SJCRH30 (cell line): ENCODE measurements at regions not wholly inside any gene's neighbourhood (a gene's known extent, or its start where the extent isn't known, plus 50 kb on each side); places are given as distances from the start of the nearest gene placed in this dataset.

Experiments
- DNase-seq, 2 experiments: peaks; one replicate each; pipeline ENCODE4 v3.0.0-alpha.2; 2015 to 2020
- H3K27ac ChIP-seq: fragments of 250-450 bp; sonication (Bioruptor Pico); 2 replicates; pipeline ENCODE4 v1.5.1; 2020; ENCODE audit warnings: mild to moderate bottlenecking, moderate library complexity
- H3K27me3 ChIP-seq: fragments of 250-450 bp; sonication (Bioruptor Pico); 2 replicates; pipeline ENCODE4 v1.5.1; 2020; ENCODE audit warnings: mild to moderate bottlenecking, moderate library complexity
- H3K36me3 ChIP-seq: fragments of 250-450 bp; sonication (Bioruptor Pico); 2 replicates; pipeline ENCODE4 v1.5.1; 2020; ENCODE audit warnings: mild to moderate bottlenecking, moderate library complexity
- H3K4me1 ChIP-seq: fragments of 250-450 bp; sonication (Bioruptor Pico); 2 replicates; pipeline ENCODE4 v1.5.1; 2020; ENCODE audit warnings: mild to moderate bottlenecking, moderate library complexity
- H3K4me3 ChIP-seq: fragments of 250-450 bp; sonication (Bioruptor Pico); 2 replicates; pipeline ENCODE4 v1.5.1; 2020; ENCODE audit warnings: mild to moderate bottlenecking, moderate library complexity
- H3K9me3 ChIP-seq: fragments of 250-450 bp; sonication (Bioruptor Pico); replicated peaks from 2 replicates; pipeline ENCODE4 v1.5.1; 2020; ENCODE audit warnings: mild to moderate bottlenecking, moderate library complexity

DNA sequence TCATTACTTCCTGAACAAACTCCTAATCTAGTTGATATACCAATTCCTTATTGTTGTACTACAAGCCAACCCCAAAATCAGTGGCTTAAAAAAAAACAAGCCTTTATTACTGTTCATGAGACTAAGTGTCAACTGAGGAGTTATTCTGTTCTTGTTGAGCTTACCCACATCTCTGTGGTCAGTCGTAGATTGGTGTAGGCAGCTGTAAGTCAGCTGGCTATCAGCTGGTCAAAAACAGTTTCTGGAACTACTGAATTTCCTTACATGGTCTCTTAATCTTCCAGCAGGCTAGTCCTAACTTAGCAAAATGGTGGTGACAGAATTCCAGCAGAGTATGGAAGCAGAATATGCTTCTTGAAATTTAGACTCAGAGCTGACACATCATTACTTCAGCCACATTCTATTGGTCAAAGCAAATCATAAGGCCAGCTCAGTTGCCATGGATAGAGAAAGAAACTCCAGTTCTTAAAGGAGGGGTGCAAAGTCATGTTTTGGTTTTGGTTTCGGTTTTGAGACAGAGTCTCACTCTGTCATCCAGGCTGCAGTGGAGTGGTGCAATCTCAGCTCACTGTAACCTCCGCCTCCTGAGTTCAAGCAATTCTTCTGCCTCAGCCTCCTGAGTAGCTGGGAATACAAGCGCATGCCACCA, 386.1 kb upstream of the MPDZ start:
- Histone ChIP-seq H3K4me1 (peaks cover 7% of the 10 kb centered on the region), H3K36me3 (no peaks in the 10 kb centered on the region), H3K4me3 (peak overlapping the region; percentile 17; the same call in 1 of the 2 replicates), H3K27me3 (no peaks in the 10 kb centered on the region), H3K9me3 (peaks cover 6% of the 10 kb centered on the region; the same call in 1 of the 2 replicates), H3K27ac (peak overlapping the region; percentile 43)
- peak; percentile 22 to 57 for DNase-seq

DNA sequence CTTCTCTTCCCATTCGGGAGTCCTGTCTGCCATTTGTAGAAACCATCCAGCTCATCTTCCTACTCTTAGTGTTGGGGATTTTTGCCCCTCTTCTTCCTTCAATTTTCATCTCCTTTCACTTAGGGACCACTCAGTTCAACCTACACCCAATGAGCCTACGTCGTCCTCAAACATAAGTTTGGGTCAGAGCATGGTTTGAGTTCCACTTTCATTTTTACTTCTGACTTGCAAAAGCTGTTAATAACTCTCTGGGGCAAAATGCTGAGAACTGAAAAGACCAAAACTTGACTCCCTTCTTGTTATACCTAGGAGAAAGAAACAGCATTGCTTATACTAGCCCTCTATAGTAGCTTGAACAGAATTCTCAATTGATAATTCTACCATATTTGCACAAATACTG, 381.5 kb upstream of the MPDZ start:
- no peak overlapping the region for H3K27ac ChIP-seq
- no peaks in the 10 kb centered on the region; the same call in 1 of the 2 replicates for H3K9me3 ChIP-seq
- DNase-seq = no peak
- H3K4me3 ChIP-seq = no peak overlapping the region
- no peaks in the 10 kb centered on the region for H3K36me3 ChIP-seq
- no peaks in the 10 kb centered on the region for H3K27me3 ChIP-seq
- H3K4me1 ChIP-seq = peaks cover 7% of the 10 kb centered on the region

DNA sequence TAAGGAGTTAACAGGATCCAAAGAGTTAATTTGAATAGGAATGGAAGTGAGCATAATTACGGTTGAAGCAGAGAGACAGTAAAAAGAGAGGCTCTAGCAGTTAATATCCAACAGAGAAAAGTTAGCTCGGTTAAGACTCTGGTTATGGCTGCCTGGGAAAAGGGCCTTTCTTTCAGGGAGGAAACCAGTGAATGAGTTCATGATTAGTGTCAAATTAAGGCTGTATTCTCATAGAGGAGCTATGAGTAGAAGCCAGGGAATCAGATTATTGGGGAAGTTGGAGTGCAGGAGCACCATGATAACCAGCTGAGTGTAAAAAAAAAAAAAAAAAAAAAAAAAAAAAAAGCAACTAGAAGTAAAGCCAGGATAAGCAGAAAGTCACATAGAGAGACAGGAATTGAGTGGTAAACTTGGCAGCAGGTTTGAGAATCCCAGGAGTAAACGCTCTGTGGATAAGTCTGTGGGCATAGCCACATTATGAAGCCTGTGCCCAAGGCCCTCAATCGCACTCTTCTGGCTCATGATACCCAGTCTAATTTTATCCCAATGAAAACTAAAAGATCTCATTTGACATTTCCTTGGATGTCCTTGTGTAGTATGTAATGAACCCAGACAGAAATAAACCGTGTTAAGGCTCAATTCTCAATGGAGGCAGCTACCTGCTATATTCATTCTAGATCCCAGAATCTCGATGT, 372.6 kb upstream of the MPDZ start:
- Histone ChIP-seq H3K27ac (no peak overlapping the region), H3K27me3 (no peaks in the 10 kb centered on the region), H3K4me1 (no peaks in the 10 kb centered on the region), H3K9me3 (no peaks in the 10 kb centered on the region), H3K36me3 (no peaks in the 10 kb centered on the region), H3K4me3 (no peak overlapping the region)
- DNase-seq = no peak

GRCh38 chr9:13651526-13651925, 372.0 kb upstream of the MPDZ start:
- Histone ChIP-seq H3K27me3 (no peaks in the 10 kb centered on the region), H3K4me1 (no peaks in the 10 kb centered on the region), H3K9me3 (no peaks in the 10 kb centered on the region), H3K27ac (no peak overlapping the region), H3K4me3 (no peak overlapping the region), H3K36me3 (no peaks in the 10 kb centered on the region)
- DNase-seq = no peak

GRCh38 chr9:13648676-13649075, 369.2 kb upstream of the MPDZ start:
- no peak for DNase-seq
- H3K4me1 ChIP-seq = no peaks in the 10 kb centered on the region; the same call in 1 of the 2 replicates
- H3K4me3 ChIP-seq = no peak overlapping the region
- H3K9me3 ChIP-seq = no peaks in the 10 kb centered on the region
- H3K36me3 ChIP-seq = no peaks in the 10 kb centered on the region
- no peaks in the 10 kb centered on the region for H3K27me3 ChIP-seq
- H3K27ac ChIP-seq = no peak overlapping the region

DNA sequence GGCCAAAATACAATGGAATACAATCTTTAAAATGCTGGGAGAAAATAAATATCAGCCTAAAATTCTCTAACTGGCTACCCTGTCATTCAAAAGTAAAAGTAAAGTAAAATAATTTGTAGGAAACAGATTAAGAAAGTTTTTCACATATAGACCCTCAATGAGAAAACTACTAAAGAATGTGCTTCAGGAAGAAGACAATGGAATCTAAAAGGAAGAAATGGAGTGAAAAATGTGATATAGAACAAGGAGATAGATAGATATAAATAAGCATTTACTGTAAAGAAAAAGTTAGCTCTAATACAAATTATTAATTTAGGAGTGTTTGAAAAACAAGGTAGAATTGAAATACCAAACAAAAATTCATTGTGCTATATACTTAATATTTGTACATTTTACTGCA, 368.6 kb upstream of the MPDZ start:
- no peaks in the 10 kb centered on the region for H3K27me3 ChIP-seq

DNA sequence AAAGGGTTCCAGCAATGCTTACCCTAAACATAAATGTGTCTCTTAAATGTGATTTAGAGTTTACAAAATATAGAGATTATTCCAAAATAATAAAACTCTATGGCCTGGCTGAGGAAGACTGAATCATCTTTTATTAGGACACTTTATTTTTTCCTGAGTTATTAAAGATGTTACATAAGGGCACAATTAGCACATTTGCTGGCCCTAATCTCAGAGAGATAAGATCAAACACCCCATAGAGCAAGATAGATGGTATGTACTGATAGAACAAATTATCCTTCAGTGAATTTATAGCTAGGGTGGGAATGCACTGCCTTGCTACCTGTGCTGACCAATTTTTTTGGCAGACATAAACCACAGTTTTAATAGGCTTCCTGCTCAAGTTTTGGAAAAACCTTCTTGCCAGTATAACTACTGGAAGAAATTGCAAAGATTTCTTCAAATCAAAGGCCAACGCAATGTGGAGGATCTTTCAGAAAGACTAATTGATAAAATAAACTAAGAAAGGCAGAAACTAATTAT, 367.1 kb upstream of the MPDZ start:
- DNase-seq = no peak
- Histone ChIP-seq H3K36me3 (no peaks in the 10 kb centered on the region), H3K9me3 (no peaks in the 10 kb centered on the region), H3K4me1 (peaks cover 8% of the 10 kb centered on the region; the same call in 1 of the 2 replicates), H3K27me3 (no peaks in the 10 kb centered on the region), H3K27ac (no peak overlapping the region), H3K4me3 (no peak overlapping the region)

More for the DNA sequence above, 368.6 kb upstream of the MPDZ start:
- H3K9me3 ChIP-seq = no peaks in the 10 kb centered on the region
- no peaks in the 10 kb centered on the region for H3K36me3 ChIP-seq
- no peak for DNase-seq
- H3K4me3 ChIP-seq = no peak overlapping the region
- H3K27ac ChIP-seq = no peak overlapping the region
- no peaks in the 10 kb centered on the region; the same call in 1 of the 2 replicates for H3K4me1 ChIP-seq

- no peak overlapping the region for H3K4me3 ChIP-seq
- H3K27me3 ChIP-seq = no peaks in the 10 kb centered on the region
- DNase-seq = no peak
- peaks cover 8% of the 10 kb centered on the region; the same call in 1 of the 2 replicates for H3K4me1 ChIP-seq
- H3K27ac ChIP-seq = no peak overlapping the region
- H3K36me3 ChIP-seq = no peaks in the 10 kb centered on the region
- H3K9me3 ChIP-seq = no peaks in the 10 kb centered on the region
Observed at GRCh38 chr9:13645557-13645956, 366.1 kb upstream of the MPDZ start.

DNA sequence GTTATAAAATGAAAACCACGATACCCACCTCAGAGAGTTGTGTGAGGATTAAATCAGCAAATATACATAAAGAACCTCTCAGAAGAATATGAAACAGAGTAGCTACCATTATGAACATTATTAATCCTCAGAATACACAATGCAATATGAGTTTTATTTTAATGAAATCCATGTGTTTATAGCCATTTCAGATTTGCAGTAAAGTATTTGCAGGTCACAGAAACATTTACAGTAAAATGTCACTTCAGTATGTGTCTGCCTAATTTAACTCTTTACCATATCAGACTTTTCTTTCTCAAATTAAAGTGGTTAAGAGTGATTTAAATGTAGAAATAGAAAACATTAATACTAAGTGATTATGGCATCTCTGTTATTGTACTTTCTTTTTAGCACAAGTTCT, 365.2 kb upstream of the MPDZ start:
- no peak overlapping the region for H3K27ac ChIP-seq

DNA sequence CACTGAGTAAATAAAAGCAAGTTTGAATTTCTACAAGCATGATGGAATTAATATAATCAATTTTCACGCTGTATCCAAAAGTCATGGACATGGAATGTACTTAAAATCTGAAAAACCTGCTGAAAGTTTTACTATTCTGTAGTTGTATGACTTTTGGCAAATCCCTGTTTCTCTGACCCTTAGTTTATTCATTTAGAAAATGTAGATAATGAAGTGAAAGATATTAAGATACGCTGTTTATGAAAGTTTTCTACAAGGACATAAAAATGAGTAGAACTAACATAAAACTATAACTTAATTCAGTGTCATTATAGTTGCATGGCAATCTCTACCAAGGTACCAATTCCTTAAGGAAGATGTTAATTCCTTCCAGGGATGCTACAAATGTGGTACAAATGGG, 363.2 kb upstream of the MPDZ start:
- peak in 1 of 2 experiments; percentile 13 for DNase-seq
- no peak overlapping the region for H3K4me3 ChIP-seq
- H3K4me1 ChIP-seq = peaks cover 8% of the 10 kb centered on the region; the same call in 1 of the 2 replicates
- peak overlapping the region; percentile 31 for H3K27ac ChIP-seq
- no peaks in the 10 kb centered on the region; the same call in 1 of the 2 replicates for H3K9me3 ChIP-seq
- H3K36me3 ChIP-seq = no peaks in the 10 kb centered on the region
- H3K27me3 ChIP-seq = no peaks in the 10 kb centered on the region

More for the DNA sequence above, 365.2 kb upstream of the MPDZ start:
- Histone ChIP-seq H3K36me3 (no peaks in the 10 kb centered on the region), H3K9me3 (no peaks in the 10 kb centered on the region), H3K27me3 (no peaks in the 10 kb centered on the region), H3K4me3 (no peak overlapping the region), H3K4me1 (peaks cover 8% of the 10 kb centered on the region; the same call in 1 of the 2 replicates)
- DNase-seq = no peak

GRCh38 chr9:13629067-13629466, 349.6 kb upstream of the MPDZ start:
- no peaks in the 10 kb centered on the region for H3K4me1 ChIP-seq
- H3K27me3 ChIP-seq = no peaks in the 10 kb centered on the region
- H3K36me3 ChIP-seq = no peaks in the 10 kb centered on the region
- peaks cover 4% of the 10 kb centered on the region; the same call in 1 of the 2 replicates for H3K9me3 ChIP-seq
- H3K27ac ChIP-seq = no peak overlapping the region
- no peak overlapping the region for H3K4me3 ChIP-seq
- no peak for DNase-seq

- H3K4me3 ChIP-seq = no peak overlapping the region
- no peak for DNase-seq
- H3K36me3 ChIP-seq = no peaks in the 10 kb centered on the region
- H3K9me3 ChIP-seq = peaks cover 4% of the 10 kb centered on the region; the same call in 1 of the 2 replicates
- H3K27me3 ChIP-seq = no peaks in the 10 kb centered on the region
- no peaks in the 10 kb centered on the region for H3K4me1 ChIP-seq
- no peak overlapping the region for H3K27ac ChIP-seq
Observed at GRCh38 chr9:13628526-13628925, 349.0 kb upstream of the MPDZ start.

- Histone ChIP-seq H3K27me3 (no peaks in the 10 kb centered on the region), H3K36me3 (no peaks in the 10 kb centered on the region), H3K4me1 (no peaks in the 10 kb centered on the region), H3K27ac (no peak overlapping the region), H3K4me3 (no peak overlapping the region), H3K9me3 (peaks cover 4% of the 10 kb centered on the region; the same call in 1 of the 2 replicates)
- DNase-seq = no peak
Observed at GRCh38 chr9:13627502-13627901, 348.0 kb upstream of the MPDZ start.

DNA sequence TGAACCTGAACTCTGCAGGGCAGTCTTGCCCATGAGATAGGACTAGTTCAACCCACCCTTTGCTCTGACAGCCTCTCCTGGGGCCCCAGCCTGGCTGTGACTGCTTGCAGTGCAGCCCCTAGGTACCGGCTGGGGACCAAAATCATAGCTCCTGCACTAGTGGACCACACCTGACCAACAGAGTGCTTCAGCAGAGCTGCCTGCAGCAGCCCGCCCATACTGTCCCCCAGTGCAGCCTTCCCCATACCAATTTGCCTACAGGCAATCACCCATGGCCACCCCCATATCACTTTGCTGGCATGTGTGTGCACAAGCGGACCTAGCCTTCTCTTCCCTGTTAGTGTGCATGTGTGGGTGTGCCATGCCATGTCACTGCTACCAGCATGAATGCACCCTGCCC, 347.6 kb upstream of the MPDZ start:
- no peaks in the 10 kb centered on the region for H3K27me3 ChIP-seq
- no peak for DNase-seq
- peaks cover 4% of the 10 kb centered on the region; the same call in 1 of the 2 replicates for H3K9me3 ChIP-seq

GRCh38 chr9:13626601-13627000, 347.1 kb upstream of the MPDZ start:
- peaks cover 4% of the 10 kb centered on the region; the same call in 1 of the 2 replicates for H3K9me3 ChIP-seq
- no peaks in the 10 kb centered on the region for H3K4me1 ChIP-seq
- no peaks in the 10 kb centered on the region for H3K36me3 ChIP-seq
- H3K4me3 ChIP-seq = no peak overlapping the region
- DNase-seq = no peak
- H3K27me3 ChIP-seq = no peaks in the 10 kb centered on the region
- H3K27ac ChIP-seq = no peak overlapping the region

More for the DNA sequence above, 347.6 kb upstream of the MPDZ start:
- Histone ChIP-seq H3K4me3 (no peak overlapping the region), H3K36me3 (no peaks in the 10 kb centered on the region), H3K4me1 (no peaks in the 10 kb centered on the region), H3K27ac (no peak overlapping the region)
